NCI-H82 treated with DMSO at 0.1 percent for 48 hours (cell line): ENCODE measurements at regions not wholly inside any gene's neighbourhood (a gene's known extent, or its start where the extent isn't known, plus 50 kb on each side); places are given as distances from the start of the nearest gene placed in this dataset.

Experiments
- DNase-seq: peaks from one replicate; lab custom pipeline; 2025; ENCODE audit not compliant: unreplicated experiment; lab: John Stamatoyannopoulos, UW

DNA sequence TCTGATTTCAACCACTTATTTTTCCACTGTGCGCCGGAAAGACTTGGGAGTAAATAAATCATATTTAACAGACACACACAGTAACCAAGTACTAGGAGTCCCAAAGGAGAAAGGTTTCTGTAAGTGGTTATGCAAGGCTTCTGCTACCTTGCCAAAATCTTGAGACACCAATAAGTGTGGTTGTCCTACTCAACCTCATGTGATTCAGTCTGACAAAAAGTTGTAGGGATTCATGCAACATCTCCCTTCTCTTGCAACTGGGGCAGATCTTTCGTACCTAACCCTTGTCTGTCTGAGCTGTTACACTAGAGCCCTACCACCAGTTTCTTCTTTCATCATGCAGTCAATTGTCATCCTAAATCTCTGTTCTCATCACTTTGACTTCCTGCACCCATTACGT lies 69.9 kb upstream of the NUDT7 start:
- DNase-seq = no peak

DNA sequence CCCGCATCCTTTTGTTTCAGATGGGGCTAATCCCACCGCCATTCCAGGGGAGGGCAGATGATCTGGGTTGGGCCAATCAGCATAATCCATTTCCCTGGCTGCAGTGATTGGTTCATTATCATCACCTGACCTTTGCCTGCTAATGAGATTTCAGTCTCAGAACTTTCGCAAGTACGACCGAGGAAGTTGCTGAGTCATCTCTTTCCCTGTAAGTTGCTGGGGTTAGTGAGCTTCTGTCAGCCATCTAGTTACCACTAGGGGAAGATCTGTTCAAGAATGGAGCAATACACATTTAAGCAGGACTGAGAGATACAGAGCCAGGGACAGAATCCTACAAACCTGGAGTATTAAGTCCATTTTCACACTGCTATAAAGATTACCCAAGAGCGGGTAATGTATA lies 65.3 kb upstream of the NUDT7 start:
- peak; percentile 17 for DNase-seq

DNA sequence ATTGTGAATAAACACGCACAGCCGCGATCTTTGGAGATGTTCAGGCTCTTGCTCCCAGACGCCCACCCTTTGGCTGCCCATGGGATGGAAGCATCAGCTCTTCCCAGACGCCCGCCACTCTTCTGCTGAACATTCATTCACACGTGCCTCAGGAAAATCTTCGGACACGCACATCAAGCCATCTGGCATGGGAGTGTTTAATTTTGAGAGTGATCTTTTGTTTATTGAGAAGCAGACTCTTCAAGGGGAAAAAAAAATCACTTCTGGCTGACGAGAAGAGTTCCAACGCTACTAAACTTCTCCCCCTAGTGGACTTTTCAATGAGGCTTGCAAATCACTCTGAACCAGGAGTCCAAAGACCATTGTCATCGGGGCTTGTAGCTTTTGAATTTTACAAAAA lies 62.0 kb upstream of the NUDT7 start:
- DNase-seq = peak; percentile 66

DNA sequence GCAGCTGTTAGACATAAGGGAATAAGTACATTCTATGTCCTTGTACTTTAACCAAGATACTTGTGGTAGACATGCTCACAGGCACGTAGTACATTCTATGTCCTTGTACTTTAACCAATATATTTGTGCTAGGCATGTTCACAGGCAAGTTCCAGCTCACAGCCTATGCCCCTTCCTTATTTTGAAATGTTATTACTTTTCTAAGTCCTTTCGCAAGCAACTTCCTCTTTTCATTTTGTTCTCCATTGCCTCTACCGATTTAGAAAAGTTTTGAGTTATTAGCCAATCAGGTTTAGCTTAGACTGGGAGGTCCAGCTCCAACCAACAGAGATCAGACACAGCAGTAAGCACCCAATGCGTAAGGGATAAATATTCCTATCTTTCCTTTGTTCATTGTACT lies 60.1 kb upstream of the NUDT7 start:
- no peak for DNase-seq

DNA sequence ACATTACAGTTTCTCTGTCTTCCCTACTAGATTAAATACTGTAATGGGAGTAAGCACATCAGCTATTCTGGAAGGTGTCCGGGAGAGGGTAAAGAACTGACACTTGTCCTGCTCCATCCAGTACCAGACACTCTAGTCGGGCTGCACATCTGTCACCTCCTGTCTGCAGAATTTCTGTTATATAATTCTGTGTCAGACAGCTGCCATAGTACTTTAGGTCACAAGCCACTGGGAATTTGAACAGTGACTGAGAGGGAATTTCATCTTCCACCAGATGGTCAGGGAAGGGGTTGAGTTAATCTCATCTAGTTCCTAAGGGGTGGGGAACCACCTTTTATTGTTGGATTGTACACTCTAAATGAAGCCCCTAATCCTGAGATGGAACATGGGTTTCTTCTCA lies 58.6 kb upstream of the NUDT7 start:
- peak; percentile 99 for DNase-seq

DNA sequence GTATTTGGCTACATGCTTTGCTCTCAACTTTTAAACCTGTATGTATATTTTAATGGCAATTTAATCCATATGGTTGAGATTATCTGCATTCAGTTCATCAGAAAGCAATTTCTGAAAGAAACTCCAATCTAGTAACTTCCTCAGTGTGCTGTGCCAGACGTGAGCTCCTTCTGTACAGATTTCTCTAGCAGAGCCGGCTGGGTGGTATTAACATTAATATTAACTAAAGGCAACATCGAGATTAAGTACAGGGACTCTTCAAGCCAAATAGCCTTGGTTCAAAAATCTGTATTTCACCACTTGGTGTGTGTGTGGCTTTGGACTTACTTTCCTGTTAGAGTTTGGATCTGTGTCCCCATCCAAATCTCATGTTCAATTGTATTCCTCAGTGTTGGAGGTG lies 55.5 kb upstream of the NUDT7 start:
- DNase-seq = no peak

DNA sequence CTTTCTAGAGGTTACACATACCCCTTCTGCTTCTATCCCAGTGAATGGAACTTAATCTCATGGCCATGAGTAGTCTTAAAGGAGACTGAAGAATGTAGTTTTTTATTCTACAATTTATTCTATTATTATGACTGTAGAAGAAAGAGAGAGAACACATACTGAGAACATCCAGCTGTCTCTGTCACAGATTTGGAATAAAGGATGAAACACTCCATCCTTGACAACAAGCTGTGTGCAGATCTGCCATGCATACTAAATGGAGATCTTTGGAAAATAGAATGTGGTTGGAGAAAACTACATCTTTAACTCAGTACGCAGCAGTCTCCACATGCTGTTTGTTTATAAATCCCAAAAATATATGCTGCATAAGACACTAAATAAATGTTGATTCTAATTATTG lies 54.1 kb upstream of the NUDT7 start:
- no peak for DNase-seq

DNA sequence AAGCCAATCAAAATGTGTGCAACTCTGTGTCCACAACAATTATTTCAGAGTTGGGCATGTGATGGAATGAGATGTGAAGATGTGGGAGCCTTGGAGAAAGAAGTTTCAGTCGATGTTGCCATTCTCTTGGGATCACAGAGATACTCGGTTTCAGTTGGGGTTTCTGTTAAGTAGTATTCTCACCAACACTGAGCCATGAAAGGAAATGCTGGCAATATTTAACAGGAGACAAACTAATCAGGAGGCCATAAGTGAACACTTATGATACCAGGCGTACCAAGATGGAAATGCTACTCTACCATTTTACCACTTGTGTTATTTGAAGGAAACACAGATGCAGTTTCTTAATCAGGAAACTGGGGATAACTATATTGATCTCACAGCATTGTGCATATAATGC lies 53.3 kb upstream of the NUDT7 start:
- no peak for DNase-seq
